OCI-LY7 (cell line): ENCODE measurements at regions not wholly inside any gene's neighbourhood (a gene's known extent, or its start where the extent isn't known, plus 50 kb on each side); places are given as distances from the start of the nearest gene placed in this dataset.

Experiments
- BruUV-seq: library from RNA; stranded (reverse); fragments of 400-500 nt; replicated peaks from 2 replicates; lab custom pipeline; 2021; lab: Mats Ljungman, UMichigan
- CTCF ChIA-PET: fragments of 300-600 bp; sonication (Branson Sonifier 250); formaldehyde crosslinking; loops from one replicate; lab custom pipeline; 2022; ENCODE audit warnings: antibody characterized with exemption; ENCODE audit not compliant: unreplicated experiment; lab: Charles Lee
- POLR2A ChIA-PET: fragments of 300-600 bp; sonication (Branson Sonifier 250); formaldehyde crosslinking; loops from one replicate; lab custom pipeline; 2022; ENCODE audit warnings: antibody characterized with exemption; lab: Charles Lee
- DNase-seq: peaks from one replicate; pipeline ENCODE4 v3.0.0-alpha.2; 2015; ENCODE audit warnings: low spot score
- H2AFZ ChIP-seq: fragments of 200-600 bp; sonication (generic), shearing (Covaris generic); 2 replicates; pipeline ENCODE4 v1.6.1; 2014; ENCODE audit warnings: mild to moderate bottlenecking, antibody characterized with exemption, low read length, moderate library complexity
- H3K27ac ChIP-seq: fragments of 200-600 bp; sonication (generic); 2 replicates; pipeline ENCODE4 v1.5.1; 2014; ENCODE audit warnings: mixed run types, low read depth, mild to moderate bottlenecking, moderate library complexity, low read length, inconsistent platforms; ENCODE audit not compliant: poor library complexity, severe bottlenecking
- H3K36me3 ChIP-seq: fragments of 200-600 bp; sonication (generic); 2 replicates; pipeline ENCODE4 v1.6.1; 2014; ENCODE audit warnings: mild to moderate bottlenecking, antibody characterized with exemption, low read length, moderate library complexity, mixed read lengths; ENCODE audit not compliant: insufficient read depth
- H3K4me1 ChIP-seq: fragments of 200-600 bp; sonication (generic); 2 replicates; pipeline ENCODE4 v1.5.1; 2014; ENCODE audit warnings: mild to moderate bottlenecking, low read length; ENCODE audit not compliant: insufficient read depth, poor library complexity, severe bottlenecking
- H3K4me2 ChIP-seq: fragments of 200-600 bp; sonication (generic); 2 replicates; pipeline ENCODE4 v1.6.1; 2014; ENCODE audit warnings: mild to moderate bottlenecking, low read length
- H3K4me3 ChIP-seq: fragments of 200-600 bp; sonication (generic); 2 replicates; pipeline ENCODE4 v1.5.1; 2014; ENCODE audit warnings: mild to moderate bottlenecking, low read depth, low read length; ENCODE audit not compliant: poor library complexity, severe bottlenecking
- H3K79me2 ChIP-seq: fragments of 200-600 bp; sonication (generic); 2 replicates; pipeline ENCODE4 v1.6.1; 2016; ENCODE audit warnings: low read depth, mild to moderate bottlenecking, low read length, moderate library complexity, mixed read lengths; ENCODE audit not compliant: insufficient read depth
- H3K9me2 ChIP-seq: fragments of 200-600 bp; sonication (generic); 2 replicates; pipeline ENCODE4 v1.6.1; 2016; ENCODE audit warnings: mild to moderate bottlenecking, low read length, mixed read lengths; ENCODE audit not compliant: insufficient read depth
- H3K9me3 ChIP-seq: fragments of 200-600 bp; sonication (generic); 2 replicates; pipeline ENCODE4 v1.6.1; 2014; ENCODE audit warnings: mild to moderate bottlenecking, mixed run types, low read length, mixed read lengths
- H4K20me1 ChIP-seq: fragments of 200-600 bp; sonication (generic); 2 replicates; pipeline ENCODE4 v1.6.1; 2014; ENCODE audit warnings: mild to moderate bottlenecking, antibody characterized with exemption, low read length, moderate library complexity, mixed read lengths; ENCODE audit not compliant: insufficient read depth
- CTCF ChIP-seq: fragments of 200-600 bp; sonication (generic); conservative IDR thresholded peaks from 2 replicates; pipeline ENCODE4 v1.5.1; 2014; ENCODE audit warnings: mild to moderate bottlenecking, antibody characterized with exemption, low read length, moderate library complexity, mixed read lengths
- EZH2phosphoT487 ChIP-seq: fragments of 200-600 bp; sonication (generic); IDR thresholded peaks from 2 replicates; pipeline ENCODE4 v1.6.1; 2018; ENCODE audit warnings: low read depth, borderline replicate concordance, mild to moderate bottlenecking, mixed run types, antibody characterized with exemption, low read length, moderate library complexity, mixed read lengths
- intact Hi-C: fragments of 100-400 bp; cut with micrococcal nuclease; formaldehyde crosslinking; loops from one replicate; pipeline ENCODE4 v1.10.0; 2022; ENCODE audit not compliant: unreplicated experiment

DNA sequence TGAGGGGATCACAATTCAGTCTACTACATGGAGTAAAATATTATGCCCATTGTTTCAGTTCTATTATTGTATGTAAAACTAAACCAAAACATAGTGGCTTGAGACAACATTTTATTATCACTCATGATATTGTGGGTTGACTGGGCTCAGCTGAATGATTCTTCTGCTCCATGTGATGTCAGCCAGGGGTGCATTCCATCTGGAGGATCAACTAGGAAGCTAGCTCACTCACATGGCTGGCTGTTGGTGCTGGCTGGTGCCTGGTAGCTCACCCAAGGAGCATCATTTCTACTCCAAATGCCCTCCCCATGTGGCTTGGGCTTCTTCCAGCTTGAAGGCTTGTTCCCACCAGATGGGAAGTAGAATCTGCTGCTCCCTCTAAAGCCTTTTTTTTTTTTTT lies 51.8 kb upstream of the CLRN1 start:
- DNase-seq, result no peak
- intact Hi-C loops, result no loop called here
- BruUV-seq, result no TSS peak
- TF ChIP-seq CTCF (no peak), EZH2phosphoT487 (no peak)
- Histone ChIP-seq H3K27ac (no peak overlapping the region), H2AFZ (no peak overlapping the region), H3K36me3 (no peaks in the 10 kb centered on the region), H3K9me2 (no peaks in the 10 kb centered on the region), H3K9me3 (no peaks in the 10 kb centered on the region), H3K79me2 (no peaks in the 10 kb centered on the region), H3K4me2 (no peak overlapping the region), H3K4me1 (no peaks in the 10 kb centered on the region), H4K20me1 (no peaks in the 10 kb centered on the region), H3K4me3 (no peak overlapping the region)
- POLR2A ChIA-PET, result interaction anchor here (0.7 kb wide), 1 partner anchor 127 kb away, joined by 3 read pairs; no protein-coding TSS in a partner anchor
- CTCF ChIA-PET, result no interaction called here

DNA sequence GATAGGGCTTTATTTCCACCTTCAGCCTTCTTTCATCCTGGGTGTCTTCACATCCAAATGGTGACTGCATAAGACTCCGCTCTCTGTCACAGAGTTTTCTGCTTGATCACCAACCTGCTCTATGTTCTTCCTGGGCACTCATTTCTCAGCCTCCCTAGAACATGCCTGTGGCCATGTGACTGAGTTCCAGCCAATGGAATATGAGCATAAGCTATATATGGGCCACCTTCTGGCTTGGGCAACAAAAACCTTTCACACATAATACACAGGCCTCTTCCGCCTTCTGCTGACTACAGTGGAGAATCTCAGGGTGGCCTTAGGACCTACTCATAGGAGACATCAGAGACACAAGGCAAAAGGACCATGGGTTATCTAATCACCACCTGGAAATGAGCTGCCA lies 51.2 kb upstream of the MED12L start:
- intact Hi-C loops, result no loop called here
- no peaks in the 10 kb centered on the region for H3K36me3 ChIP-seq
- no peak overlapping the region for H2AFZ ChIP-seq
- no peak overlapping the region for H3K4me3 ChIP-seq
- ChIA-PET POLR2A (no interaction called here), CTCF (no interaction called here)
- H4K20me1 ChIP-seq, result no peaks in the 10 kb centered on the region
- no peak overlapping the region for H3K27ac ChIP-seq
- no peaks in the 10 kb centered on the region for H3K9me2 ChIP-seq
- BruUV-seq, result no TSS peak
- H3K79me2 ChIP-seq, result no peaks in the 10 kb centered on the region
- DNase-seq, result no peak
- no peaks in the 10 kb centered on the region for H3K4me1 ChIP-seq
- no peaks in the 10 kb centered on the region for H3K9me3 ChIP-seq
- no peak overlapping the region for H3K4me2 ChIP-seq
- TF ChIP-seq CTCF (no peak), EZH2phosphoT487 (no peak)

GRCh38 chr3:151035072-151035471 lies 50.4 kb upstream of the MED12L start:
- Histone ChIP-seq H4K20me1 (no peaks in the 10 kb centered on the region), H3K4me3 (no peak overlapping the region), H3K4me2 (no peak overlapping the region), H3K79me2 (no peaks in the 10 kb centered on the region), H3K9me3 (no peaks in the 10 kb centered on the region), H3K27ac (no peak overlapping the region), H3K36me3 (no peaks in the 10 kb centered on the region), H2AFZ (no peak overlapping the region), H3K4me1 (no peaks in the 10 kb centered on the region), H3K9me2 (no peaks in the 10 kb centered on the region)
- TF ChIP-seq EZH2phosphoT487, result no peak
- no TSS peak for BruUV-seq
- intact Hi-C loops, result no loop called here
- ChIA-PET POLR2A (no interaction called here), CTCF (no interaction called here)
- DNase-seq, result no peak
